RWPE1 (cell line): ENCODE measurements at regions not wholly inside any gene's neighbourhood (a gene's known extent, or its start where the extent isn't known, plus 50 kb on each side); places are given as distances from the start of the nearest gene placed in this dataset.

Experiments
- CTCF ChIA-PET: fragments of 350-600 bp; sonication (Branson Sonifier 250); formaldehyde crosslinking; extraction: SDS; loops from one replicate; lab custom pipeline; 2021; lab: Yijun Ruan, JAX
- POLR2A ChIA-PET: fragments of 400-600 bp; formaldehyde crosslinking; extraction: SDS; loops from one replicate; lab custom pipeline; 2020; ENCODE audit warnings: antibody characterized with exemption; ENCODE audit not compliant: low non-redundant PET; lab: Yijun Ruan, JAX
- DNase-seq: peaks from one replicate; pipeline ENCODE4 v3.0.0; 2012; ENCODE audit warnings: low spot score
- H3K27ac ChIP-seq: fragments of 450-650 bp; 2 replicates; pipeline ENCODE4 v1.5.1; 2017
- TF ChIP-seq, protein P1 (sequence below): fragments of 450-650 bp; conservative IDR thresholded peaks from 2 replicates; pipeline ENCODE4 v1.5.1; 2017; ENCODE audit warnings: low read depth, mild to moderate bottlenecking

DNA sequence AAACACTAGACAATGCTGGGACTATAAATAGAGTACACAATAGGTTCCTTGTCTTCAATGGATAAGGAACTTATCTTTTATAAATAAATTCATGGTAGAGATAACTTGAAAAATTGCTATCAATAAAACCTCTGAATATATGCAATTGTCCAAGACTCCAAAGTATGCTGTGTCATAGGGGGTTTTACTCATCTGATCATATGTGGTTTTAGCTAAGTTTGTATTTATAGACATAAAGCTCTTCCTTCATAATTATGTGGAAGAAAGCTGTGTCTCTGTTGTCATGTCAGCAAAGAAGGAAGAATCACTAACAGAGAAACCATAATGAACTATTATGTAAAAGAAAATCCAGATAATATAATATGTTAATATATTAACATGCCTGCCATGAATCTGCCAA, 111.5 kb upstream of the ATXN7L3B start:
- no peak overlapping the region for H3K27ac ChIP-seq
- TF ChIP-seq, protein P1, sequence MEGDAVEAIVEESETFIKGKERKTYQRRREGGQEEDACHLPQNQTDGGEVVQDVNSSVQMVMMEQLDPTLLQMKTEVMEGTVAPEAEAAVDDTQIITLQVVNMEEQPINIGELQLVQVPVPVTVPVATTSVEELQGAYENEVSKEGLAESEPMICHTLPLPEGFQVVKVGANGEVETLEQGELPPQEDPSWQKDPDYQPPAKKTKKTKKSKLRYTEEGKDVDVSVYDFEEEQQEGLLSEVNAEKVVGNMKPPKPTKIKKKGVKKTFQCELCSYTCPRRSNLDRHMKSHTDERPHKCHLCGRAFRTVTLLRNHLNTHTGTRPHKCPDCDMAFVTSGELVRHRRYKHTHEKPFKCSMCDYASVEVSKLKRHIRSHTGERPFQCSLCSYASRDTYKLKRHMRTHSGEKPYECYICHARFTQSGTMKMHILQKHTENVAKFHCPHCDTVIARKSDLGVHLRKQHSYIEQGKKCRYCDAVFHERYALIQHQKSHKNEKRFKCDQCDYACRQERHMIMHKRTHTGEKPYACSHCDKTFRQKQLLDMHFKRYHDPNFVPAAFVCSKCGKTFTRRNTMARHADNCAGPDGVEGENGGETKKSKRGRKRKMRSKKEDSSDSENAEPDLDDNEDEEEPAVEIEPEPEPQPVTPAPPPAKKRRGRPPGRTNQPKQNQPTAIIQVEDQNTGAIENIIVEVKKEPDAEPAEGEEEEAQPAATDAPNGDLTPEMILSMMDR, result no peak
- CTCF ChIA-PET, result no interaction called here
- DNase-seq, result no peak
- POLR2A ChIA-PET, result no interaction called here

GRCh38 chr12:74429535-74429934, 108.1 kb upstream of the ATXN7L3B start:
- CTCF ChIA-PET, result no interaction called here

DNA sequence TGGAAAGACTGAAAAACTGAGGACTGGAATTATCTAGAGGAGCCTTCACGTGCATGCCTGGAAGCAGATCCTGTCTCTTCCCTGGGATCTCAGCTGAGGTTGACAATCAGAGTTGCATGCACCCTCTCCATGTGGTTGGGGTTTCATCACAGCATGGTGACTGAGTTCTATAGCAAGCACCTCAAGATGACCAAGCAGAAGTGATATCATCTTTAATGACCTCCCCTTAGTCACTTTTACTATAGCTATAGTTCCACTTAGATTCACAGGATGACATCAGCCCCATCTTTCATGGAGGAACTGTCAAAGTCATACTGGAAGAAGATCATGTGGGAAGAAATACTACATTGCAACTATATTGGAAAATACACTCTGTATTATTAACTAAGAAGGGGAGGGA, 105.8 kb upstream of the ATXN7L3B start:
- CTCF ChIA-PET, result interaction anchor here (0.7 kb wide), 1 partner anchor 410 kb away, joined by 3 read pairs; no protein-coding TSS in a partner anchor
- H3K27ac ChIP-seq, result no peak overlapping the region
- POLR2A ChIA-PET, result no interaction called here
- no peak for DNase-seq
- TF ChIP-seq, protein P1, result no peak

More at GRCh38 chr12:74429535-74429934, 108.1 kb upstream of the ATXN7L3B start:
- POLR2A ChIA-PET, result no interaction called here
- H3K27ac ChIP-seq, result no peak overlapping the region
- DNase-seq, result no peak
- TF ChIP-seq, protein P1, result no peak

- no peak overlapping the region for H3K27ac ChIP-seq
- ChIA-PET CTCF (no interaction called here), POLR2A (no interaction called here)
- TF ChIP-seq, protein P1, result no peak
- DNase-seq, result no peak
Measured at GRCh38 chr12:74440469-74440868, 97.2 kb upstream of the ATXN7L3B start.

GRCh38 chr12:74441872-74442271, 95.8 kb upstream of the ATXN7L3B start:
- TF ChIP-seq, protein P1, result no peak
- no peak for DNase-seq
- ChIA-PET POLR2A (no interaction called here), CTCF (interaction anchor here (0.7 kb wide), 1 partner anchor 8 kb away, joined by 3 read pairs; no protein-coding TSS in a partner anchor)
- H3K27ac ChIP-seq, result no peak overlapping the region

- ChIA-PET CTCF (no interaction called here), POLR2A (no interaction called here)
- TF ChIP-seq, protein P1, result no peak
- no peak overlapping the region for H3K27ac ChIP-seq
- no peak for DNase-seq
Measured at GRCh38 chr12:74446466-74446865, 91.2 kb upstream of the ATXN7L3B start.

DNA sequence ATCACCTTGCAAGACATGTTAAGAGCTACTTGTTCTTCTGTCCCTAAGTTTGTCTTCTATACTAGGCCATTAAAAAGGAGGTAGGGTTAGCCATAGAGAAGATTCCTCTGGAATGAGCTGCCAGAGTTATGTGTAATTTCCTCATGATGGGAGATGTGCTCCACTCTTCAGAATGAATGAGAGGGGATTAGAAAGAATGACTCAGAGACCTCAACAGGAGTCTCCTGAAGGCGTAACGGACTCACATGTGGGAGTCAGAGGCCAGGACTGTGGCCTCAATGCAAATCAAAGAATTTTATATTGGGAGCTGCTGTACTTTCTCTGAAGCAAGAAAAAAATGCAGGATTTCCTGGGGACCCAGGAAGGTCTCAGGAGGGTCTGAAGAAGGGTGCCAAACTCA, 87.8 kb upstream of the ATXN7L3B start:
- TF ChIP-seq, protein P1, result no peak
- ChIA-PET POLR2A (no interaction called here), CTCF (interaction anchor here (0.6 kb wide), 1 partner anchor 8 kb away, joined by 3 read pairs; no protein-coding TSS in a partner anchor)
- H3K27ac ChIP-seq, result no peak overlapping the region
- DNase-seq, result peak; percentile 6
